SK-N-SH treated with all-trans-retinoic acid at 6 μM for 48 hours (cell line): ENCODE measurements at regions not wholly inside any gene's neighbourhood (a gene's known extent, or its start where the extent isn't known, plus 50 kb on each side); places are given as distances from the start of the nearest gene placed in this dataset.

Experiments
- ATAC-seq: fragments of 200-7000 bp; cut with Tn5 transposase; 3 replicates; pipeline ENCODE4 v1.9.1; 2020; ENCODE audit warnings: mild to moderate bottlenecking, moderate library complexity
- BACH2 ChIP-seq: fragments of 250-450 bp; sonication (Bioruptor Pico); IDR thresholded peaks from 2 replicates; pipeline ENCODE4 v1.9.0; 2021; ENCODE audit warnings: mild to moderate bottlenecking, borderline replicate concordance
- CSDC2 ChIP-seq: fragments of 250-450 bp; sonication (Bioruptor Pico); IDR thresholded peaks from 2 replicates; pipeline ENCODE4 v1.5.0; 2020; ENCODE audit warnings: mild to moderate bottlenecking, moderate library complexity
- CSRNP3 ChIP-seq: fragments of 250-450 bp; sonication (Bioruptor Pico); IDR thresholded peaks from 2 replicates; pipeline ENCODE4 v1.5.1; 2021; ENCODE audit warnings: mild to moderate bottlenecking, moderate library complexity
- ESRRG ChIP-seq: fragments of 250-450 bp; sonication (Bioruptor Pico); IDR thresholded peaks from 2 replicates; pipeline ENCODE4 v1.6.1; 2021; ENCODE audit warnings: mild to moderate bottlenecking
- GLIS3 ChIP-seq: fragments of 250-450 bp; sonication (Bioruptor Pico); IDR thresholded peaks from 2 replicates; pipeline ENCODE4 v1.5.0; 2020; ENCODE audit warnings: mild to moderate bottlenecking, moderate library complexity
- ISL1 ChIP-seq: fragments of 250-450 bp; sonication (Bioruptor Pico); IDR thresholded peaks from 2 replicates; pipeline ENCODE4 v2.1.2; 2022; ENCODE audit warnings: mild to moderate bottlenecking, moderate library complexity
- OSR1 ChIP-seq: fragments of 250-450 bp; sonication (Bioruptor Pico); IDR thresholded peaks from 2 replicates; pipeline ENCODE4 v1.8.0; 2022; ENCODE audit warnings: moderate library complexity, mild to moderate bottlenecking, inconsistent platforms
- PPARA ChIP-seq: fragments of 250-450 bp; sonication (Bioruptor Pico); IDR thresholded peaks from 2 replicates; pipeline ENCODE4 v1.5.0; 2020; ENCODE audit warnings: mild to moderate bottlenecking, borderline replicate concordance
- RARB ChIP-seq: fragments of 250-450 bp; sonication (Bioruptor Pico); IDR thresholded peaks from 2 replicates; pipeline ENCODE4 v1.8.0; 2021; ENCODE audit warnings: mild to moderate bottlenecking, moderate library complexity
- SNAI2 ChIP-seq: fragments of 250-450 bp; sonication (Bioruptor Pico); IDR thresholded peaks from 2 replicates; pipeline ENCODE4 v1.5.0; 2020; ENCODE audit warnings: mild to moderate bottlenecking, moderate library complexity
- TOX ChIP-seq: fragments of 250-450 bp; sonication (Bioruptor Pico); IDR thresholded peaks from 2 replicates; pipeline ENCODE4 v1.8.0; 2021; ENCODE audit warnings: mild to moderate bottlenecking, moderate library complexity, borderline replicate concordance
- TSHZ2 ChIP-seq: fragments of 250-450 bp; sonication (Bioruptor Pico); IDR thresholded peaks from 2 replicates; pipeline ENCODE4 v1.5.0; 2020; ENCODE audit warnings: mild to moderate bottlenecking, moderate library complexity
- ZC3H10 ChIP-seq: fragments of 250-450 bp; sonication (Bioruptor Pico); IDR thresholded peaks from 2 replicates; pipeline ENCODE4 v1.5.1; 2021; ENCODE audit warnings: mild to moderate bottlenecking, moderate library complexity
- ZFP3 ChIP-seq: fragments of 250-450 bp; sonication (Bioruptor Pico); IDR thresholded peaks from 2 replicates; pipeline ENCODE4 v1.5.0; 2020; ENCODE audit warnings: mild to moderate bottlenecking, moderate library complexity
- ZFP30 ChIP-seq: fragments of 450-650 bp; formaldehyde crosslinking; IDR thresholded peaks from 2 replicates; pipeline ENCODE4 v1.5.0; 2022; ENCODE audit warnings: mild to moderate bottlenecking, moderate library complexity
- ZNF565 ChIP-seq: fragments of 450-650 bp; formaldehyde crosslinking; conservative IDR thresholded peaks from 2 replicates; pipeline ENCODE4 v1.5.0; 2020; ENCODE audit warnings: low read depth, mild to moderate bottlenecking, moderate library complexity
- ZNF70 ChIP-seq: fragments of 450-650 bp; formaldehyde crosslinking; IDR thresholded peaks from 2 replicates; pipeline ENCODE4 v1.5.0; 2020; ENCODE audit warnings: mild to moderate bottlenecking, moderate library complexity
- ZNF8 ChIP-seq: fragments of 450-650 bp; formaldehyde crosslinking; IDR thresholded peaks from 2 replicates; pipeline ENCODE4 v1.5.0; 2020; ENCODE audit warnings: mild to moderate bottlenecking, moderate library complexity
- TF ChIP-seq, protein P1 (sequence below): fragments of 250-450 bp; sonication (Bioruptor Pico); IDR thresholded peaks from 2 replicates; pipeline ENCODE4 v1.5.1; 2020; ENCODE audit warnings: low read depth, mild to moderate bottlenecking, moderate library complexity
- TF ChIP-seq, protein P2 (sequence below): fragments of 250-450 bp; sonication (Bioruptor Pico); IDR thresholded peaks from 2 replicates; pipeline ENCODE4 v1.8.0; 2021; ENCODE audit warnings: low read depth, mild to moderate bottlenecking, moderate library complexity, borderline replicate concordance
- TF ChIP-seq, protein P3 (sequence below): fragments of 250-450 bp; sonication (Bioruptor Pico); IDR thresholded peaks from 2 replicates; pipeline ENCODE4 v1.8.0; 2020; ENCODE audit warnings: mild to moderate bottlenecking, moderate library complexity, borderline replicate concordance

DNA sequence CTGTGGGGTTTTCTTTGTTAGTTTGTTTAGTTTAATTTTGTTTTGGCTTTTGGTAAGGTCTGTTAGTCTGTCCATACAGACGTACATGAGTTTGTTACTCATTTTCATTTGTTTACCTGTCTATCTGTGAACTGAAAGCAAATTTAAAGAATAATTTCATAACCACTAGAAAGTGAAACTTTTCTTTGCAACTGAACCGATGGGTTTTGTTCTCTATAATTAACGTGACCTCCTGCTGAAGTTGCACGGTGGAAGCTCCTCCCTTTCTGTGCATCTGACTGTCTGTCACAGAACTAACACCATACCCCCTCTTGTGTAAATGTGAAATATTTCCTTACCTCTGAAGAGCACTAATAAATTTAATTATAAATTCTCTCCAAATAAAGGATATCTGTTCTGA is 595.5 kb downstream of the GALC start (continued):
- TF ChIP-seq, protein P1, sequence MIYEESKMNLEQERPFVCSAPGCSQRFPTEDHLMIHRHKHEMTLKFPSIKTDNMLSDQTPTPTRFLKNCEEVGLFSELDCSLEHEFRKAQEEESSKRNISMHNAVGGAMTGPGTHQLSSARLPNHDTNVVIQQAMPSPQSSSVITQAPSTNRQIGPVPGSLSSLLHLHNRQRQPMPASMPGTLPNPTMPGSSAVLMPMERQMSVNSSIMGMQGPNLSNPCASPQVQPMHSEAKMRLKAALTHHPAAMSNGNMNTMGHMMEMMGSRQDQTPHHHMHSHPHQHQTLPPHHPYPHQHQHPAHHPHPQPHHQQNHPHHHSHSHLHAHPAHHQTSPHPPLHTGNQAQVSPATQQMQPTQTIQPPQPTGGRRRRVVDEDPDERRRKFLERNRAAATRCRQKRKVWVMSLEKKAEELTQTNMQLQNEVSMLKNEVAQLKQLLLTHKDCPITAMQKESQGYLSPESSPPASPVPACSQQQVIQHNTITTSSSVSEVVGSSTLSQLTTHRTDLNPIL (CRISPR knock-in tag), result no peak
- TF ChIP-seq BACH2 (no peak), RARB (CRISPR knock-in tag) (no peak), SNAI2 (no peak), ZFP30 (CRISPR knock-in tag) (no peak), ZNF8 (no peak), TOX (no peak), ZNF70 (CRISPR knock-in tag) (no peak)

DNA sequence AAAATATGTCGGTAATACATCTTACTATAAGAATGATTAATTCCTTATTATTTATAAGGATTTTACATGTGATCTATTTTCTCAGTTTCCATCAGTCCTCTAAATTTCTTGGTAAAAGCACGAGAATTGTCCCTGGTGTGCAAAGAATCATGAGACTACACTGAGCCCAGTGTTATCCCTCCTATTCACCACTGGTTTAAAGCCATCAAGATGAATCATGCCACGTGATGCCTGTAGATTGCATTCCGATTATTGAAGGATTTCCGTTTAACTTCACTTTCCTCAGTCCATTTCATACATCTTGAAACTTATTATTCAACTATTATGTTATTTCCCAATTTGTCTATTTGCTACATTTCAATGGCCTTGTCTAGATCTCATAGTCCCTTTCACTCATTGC is 601.9 kb downstream of the GALC start:
- ATAC-seq, result no peak
- TF ChIP-seq ISL1 (CRISPR knock-in tag) (no peak), ESRRG (CRISPR knock-in tag) (no peak), ZC3H10 (no peak), ZFP30 (CRISPR knock-in tag) (no peak), CSRNP3 (CRISPR knock-in tag) (no peak), ZNF565 (CRISPR knock-in tag) (no peak), GLIS3 (CRISPR knock-in tag) (no peak), TSHZ2 (no peak), TOX (no peak)

GRCh38 chr14:87388946-87389345 is 604.0 kb downstream of the GALC start:
- TF ChIP-seq PPARA (CRISPR knock-in tag) (no peak), RARB (CRISPR knock-in tag) (no peak), CSRNP3 (CRISPR knock-in tag) (no peak), TSHZ2 (no peak), ISL1 (CRISPR knock-in tag) (no peak), OSR1 (CRISPR knock-in tag) (no peak), CSDC2 (CRISPR knock-in tag) (no peak), SNAI2 (no peak), ZFP3 (CRISPR knock-in tag) (no peak), ZNF565 (CRISPR knock-in tag) (no peak), BACH2 (no peak), GLIS3 (CRISPR knock-in tag) (no peak)
- TF ChIP-seq, protein P2, sequence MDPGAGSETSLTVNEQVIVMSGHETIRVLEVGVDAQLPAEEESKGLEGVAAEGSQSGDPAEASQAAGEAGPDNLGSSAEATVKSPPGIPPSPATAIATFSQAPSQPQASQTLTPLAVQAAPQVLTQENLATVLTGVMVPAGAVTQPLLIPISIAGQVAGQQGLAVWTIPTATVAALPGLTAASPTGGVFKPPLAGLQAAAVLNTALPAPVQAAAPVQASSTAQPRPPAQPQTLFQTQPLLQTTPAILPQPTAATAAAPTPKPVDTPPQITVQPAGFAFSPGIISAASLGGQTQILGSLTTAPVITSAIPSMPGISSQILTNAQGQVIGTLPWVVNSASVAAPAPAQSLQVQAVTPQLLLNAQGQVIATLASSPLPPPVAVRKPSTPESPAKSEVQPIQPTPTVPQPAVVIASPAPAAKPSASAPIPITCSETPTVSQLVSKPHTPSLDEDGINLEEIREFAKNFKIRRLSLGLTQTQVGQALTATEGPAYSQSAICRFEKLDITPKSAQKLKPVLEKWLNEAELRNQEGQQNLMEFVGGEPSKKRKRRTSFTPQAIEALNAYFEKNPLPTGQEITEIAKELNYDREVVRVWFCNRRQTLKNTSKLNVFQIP, result no peak
- TF ChIP-seq, protein P1 (CRISPR knock-in tag), result no peak
- TF ChIP-seq, protein P3, sequence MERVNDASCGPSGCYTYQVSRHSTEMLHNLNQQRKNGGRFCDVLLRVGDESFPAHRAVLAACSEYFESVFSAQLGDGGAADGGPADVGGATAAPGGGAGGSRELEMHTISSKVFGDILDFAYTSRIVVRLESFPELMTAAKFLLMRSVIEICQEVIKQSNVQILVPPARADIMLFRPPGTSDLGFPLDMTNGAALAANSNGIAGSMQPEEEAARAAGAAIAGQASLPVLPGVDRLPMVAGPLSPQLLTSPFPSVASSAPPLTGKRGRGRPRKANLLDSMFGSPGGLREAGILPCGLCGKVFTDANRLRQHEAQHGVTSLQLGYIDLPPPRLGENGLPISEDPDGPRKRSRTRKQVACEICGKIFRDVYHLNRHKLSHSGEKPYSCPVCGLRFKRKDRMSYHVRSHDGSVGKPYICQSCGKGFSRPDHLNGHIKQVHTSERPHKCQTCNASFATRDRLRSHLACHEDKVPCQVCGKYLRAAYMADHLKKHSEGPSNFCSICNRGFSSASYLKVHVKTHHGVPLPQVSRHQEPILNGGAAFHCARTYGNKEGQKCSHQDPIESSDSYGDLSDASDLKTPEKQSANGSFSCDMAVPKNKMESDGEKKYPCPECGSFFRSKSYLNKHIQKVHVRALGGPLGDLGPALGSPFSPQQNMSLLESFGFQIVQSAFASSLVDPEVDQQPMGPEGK (CRISPR knock-in tag), result no peak
- no peak for ATAC-seq
